ENCODE measurements at regions not wholly inside any gene's neighbourhood (a gene's known extent, or its start where the extent isn't known, plus 50 kb on each side); places are given as distances from the start of the nearest gene placed in this dataset.

- peaks cover 6% of the 10 kb centered on the region for H3K9me3 Mint-ChIP-seq
- no peak for TF ChIP-seq CTCF (conservative IDR thresholded peaks at IDR 0.05)
These were observed 148.9 kb upstream of the TSHZ2 start for GRCh38 chr20:52823303-52823702.

GRCh38 chr20:52820641-52821292, 151.4 kb upstream of the TSHZ2 start:
- Mint-ChIP-seq H3K27me3 (ENCODE audit: low read depth) (no peaks in the 10 kb centered on the region), H3K27ac (ENCODE audit: unreplicated experiment) (no peak overlapping the region), H3K4me3 (no peak overlapping the region), H3K36me3 (ENCODE audit: low read depth) (no peaks in the 10 kb centered on the region), H3K4me1 (no peaks in the 10 kb centered on the region), H3K9me3 (peaks cover 2% of the 10 kb centered on the region)
- no peak for TF ChIP-seq CTCF (conservative IDR thresholded peaks at IDR 0.05)
- DNase-seq (ENCODE audit: low read depth, low spot score): no peak

More at GRCh38 chr20:52823303-52823702, 148.9 kb upstream of the TSHZ2 start:
- H3K4me3 Mint-ChIP-seq: no peak overlapping the region
- no peak for DNase-seq (ENCODE audit: low read depth, low spot score)
- no peaks in the 10 kb centered on the region for H3K4me1 Mint-ChIP-seq
- no peaks in the 10 kb centered on the region for H3K27me3 Mint-ChIP-seq (ENCODE audit: low read depth)
- H3K36me3 Mint-ChIP-seq (ENCODE audit: low read depth): no peaks in the 10 kb centered on the region
- no peak overlapping the region for H3K27ac Mint-ChIP-seq (ENCODE audit: unreplicated experiment)

GRCh38 chr20:52818491-52818890, 153.7 kb upstream of the TSHZ2 start:
- no peak for DNase-seq (ENCODE audit: low read depth, low spot score)
- H3K4me1 Mint-ChIP-seq: no peaks in the 10 kb centered on the region
- H3K36me3 Mint-ChIP-seq (ENCODE audit: low read depth): no peaks in the 10 kb centered on the region
- no peak overlapping the region for H3K27ac Mint-ChIP-seq (ENCODE audit: unreplicated experiment)
- no peaks in the 10 kb centered on the region for H3K9me3 Mint-ChIP-seq
- no peak overlapping the region for H3K4me3 Mint-ChIP-seq
- H3K27me3 Mint-ChIP-seq (ENCODE audit: low read depth): no peaks in the 10 kb centered on the region
- no peak for TF ChIP-seq CTCF (conservative IDR thresholded peaks at IDR 0.05)

- TF ChIP-seq CTCF (conservative IDR thresholded peaks at IDR 0.05): no peak
- no peaks in the 10 kb centered on the region for H3K9me3 Mint-ChIP-seq
- H3K4me1 Mint-ChIP-seq: peaks cover 2% of the 10 kb centered on the region
- no peak overlapping the region for H3K4me3 Mint-ChIP-seq
- no peaks in the 10 kb centered on the region for H3K36me3 Mint-ChIP-seq (ENCODE audit: low read depth)
- H3K27ac Mint-ChIP-seq (ENCODE audit: unreplicated experiment): no peak overlapping the region
- H3K27me3 Mint-ChIP-seq (ENCODE audit: low read depth): no peaks in the 10 kb centered on the region
- DNase-seq (ENCODE audit: low read depth, low spot score): no peak
These were observed 154.2 kb upstream of the TSHZ2 start for GRCh38 chr20:52817981-52818380.

- Mint-ChIP-seq H3K4me3 (no peak overlapping the region), H3K4me1 (peaks cover 7% of the 10 kb centered on the region), H3K36me3 (ENCODE audit: low read depth) (no peaks in the 10 kb centered on the region), H3K9me3 (peaks cover 3% of the 10 kb centered on the region), H3K27me3 (ENCODE audit: low read depth) (no peaks in the 10 kb centered on the region), H3K27ac (ENCODE audit: unreplicated experiment) (no peak overlapping the region)
- DNase-seq (ENCODE audit: low read depth, low spot score): no peak
- no peak for TF ChIP-seq CTCF (conservative IDR thresholded peaks at IDR 0.05)
These were observed 154.6 kb upstream of the TSHZ2 start for GRCh38 chr20:52817511-52817910.

Data from neural crest cell (in vitro differentiated cells).